Neutrophil (primary cell): ENCODE measurements at regions not wholly inside any gene's neighbourhood (a gene's known extent, or its start where the extent isn't known, plus 50 kb on each side); places are given as distances from the start of the nearest gene placed in this dataset.

ENCODE experiments used
- H3K27ac ChIP-seq: fragments of 200-600 bp; sonication (generic); 2 replicates; pipeline ENCODE4 v1.5.1; 2016; ENCODE audit warnings: mild to moderate bottlenecking, moderate library complexity
- H3K27me3 ChIP-seq: fragments of 200-600 bp; sonication (generic); 2 replicates; pipeline ENCODE4 v1.6.0; 2016; ENCODE audit warnings: mild to moderate bottlenecking
- H3K36me3 ChIP-seq: fragments of 200-600 bp; sonication (generic); 2 replicates; pipeline ENCODE4 v1.5.1; 2017
- H3K4me1 ChIP-seq, 2 experiments: fragments of 200-600 bp in 1 of 2; sonication (generic) in 1 of 2; 1 replicate in 1 of 2; 2 replicates in 1 of 2; pipeline versions ENCODE4 v1.5.1 to v1.6.1; 2013 to 2016; ENCODE audit warnings: low read depth in 1 of 2, low read length in 1 of 2, mild to moderate bottlenecking in 1 of 2, moderate library complexity in 1 of 2; ENCODE audit not compliant: control insufficient read depth in 1 of 2, insufficient read depth in 1 of 2
- H3K4me3 ChIP-seq, 2 experiments: fragments of 200-600 bp in 1 of 2; sonication (generic) in 1 of 2; 1 replicate in 1 of 2; 2 replicates in 1 of 2; pipeline ENCODE4 v1.5.1; 2013 to 2016; ENCODE audit warnings: low read depth in 1 of 2, low read length in 1 of 2, mild to moderate bottlenecking in 1 of 2, moderate library complexity in 1 of 2
- H3K9me3 ChIP-seq: fragments of 200-600 bp; sonication (generic); 2 replicates; pipeline ENCODE4 v1.5.1; 2016
- TF ChIP-seq, protein P1 (sequence below): fragments of 200-600 bp; sonication (generic); IDR thresholded peaks from 2 replicates; pipeline ENCODE4 v1.5.1; 2016; ENCODE audit warnings: antibody characterized with exemption

DNA sequence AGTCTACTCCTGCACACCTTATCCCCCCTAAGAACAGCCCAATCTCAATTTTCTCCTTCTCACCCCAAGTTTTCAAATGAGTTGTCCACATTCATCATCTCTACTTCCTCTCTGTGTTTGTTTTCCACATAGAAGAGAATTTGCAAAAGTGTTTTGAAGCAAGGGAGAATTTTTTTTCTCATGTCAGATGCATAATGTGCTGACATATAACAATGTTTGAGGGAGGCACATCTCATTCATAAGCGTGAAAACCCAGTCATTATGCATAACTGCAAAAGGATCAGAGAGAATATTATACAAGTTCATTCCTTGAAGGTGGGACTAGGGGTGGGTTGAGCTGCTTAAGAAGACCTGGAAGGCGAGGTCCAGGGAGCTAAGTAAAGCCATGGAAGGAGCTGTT, 80.8 kb upstream of the SLC1A4 start:
- no peaks in the 10 kb centered on the region for H3K36me3 ChIP-seq
- H3K27ac ChIP-seq: no peak overlapping the region
- H3K4me3 ChIP-seq: no peak overlapping the region
- H3K4me1 ChIP-seq: peaks cover 23 to 40% of the 10 kb centered on the region in 2 experiments
- no peaks in the 10 kb centered on the region for H3K27me3 ChIP-seq
- TF ChIP-seq, protein P1, sequence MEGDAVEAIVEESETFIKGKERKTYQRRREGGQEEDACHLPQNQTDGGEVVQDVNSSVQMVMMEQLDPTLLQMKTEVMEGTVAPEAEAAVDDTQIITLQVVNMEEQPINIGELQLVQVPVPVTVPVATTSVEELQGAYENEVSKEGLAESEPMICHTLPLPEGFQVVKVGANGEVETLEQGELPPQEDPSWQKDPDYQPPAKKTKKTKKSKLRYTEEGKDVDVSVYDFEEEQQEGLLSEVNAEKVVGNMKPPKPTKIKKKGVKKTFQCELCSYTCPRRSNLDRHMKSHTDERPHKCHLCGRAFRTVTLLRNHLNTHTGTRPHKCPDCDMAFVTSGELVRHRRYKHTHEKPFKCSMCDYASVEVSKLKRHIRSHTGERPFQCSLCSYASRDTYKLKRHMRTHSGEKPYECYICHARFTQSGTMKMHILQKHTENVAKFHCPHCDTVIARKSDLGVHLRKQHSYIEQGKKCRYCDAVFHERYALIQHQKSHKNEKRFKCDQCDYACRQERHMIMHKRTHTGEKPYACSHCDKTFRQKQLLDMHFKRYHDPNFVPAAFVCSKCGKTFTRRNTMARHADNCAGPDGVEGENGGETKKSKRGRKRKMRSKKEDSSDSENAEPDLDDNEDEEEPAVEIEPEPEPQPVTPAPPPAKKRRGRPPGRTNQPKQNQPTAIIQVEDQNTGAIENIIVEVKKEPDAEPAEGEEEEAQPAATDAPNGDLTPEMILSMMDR: no peak
- no peaks in the 10 kb centered on the region for H3K9me3 ChIP-seq

DNA sequence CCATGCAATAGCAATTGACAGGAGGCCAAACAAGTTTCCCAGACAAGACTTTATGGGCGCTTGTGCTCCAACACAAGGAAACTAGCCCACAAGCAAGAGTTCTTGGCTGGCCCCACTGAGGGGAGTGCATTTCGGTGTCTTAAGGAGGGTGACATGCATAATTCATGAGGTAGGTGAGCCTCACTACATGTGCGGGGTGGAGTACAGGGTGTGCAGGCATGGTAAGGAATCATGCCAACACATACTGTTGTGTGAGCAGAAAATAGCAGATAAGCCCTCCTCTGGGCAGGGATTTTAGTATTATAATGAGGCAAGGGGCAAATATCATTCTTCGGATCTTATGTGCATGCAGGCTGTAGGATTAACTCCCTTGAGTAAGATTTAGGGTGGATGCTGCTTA, 78.7 kb upstream of the SLC1A4 start:
- Histone ChIP-seq H3K27ac (no peak overlapping the region), H3K36me3 (no peaks in the 10 kb centered on the region), H3K4me3 (no peak overlapping the region), H3K4me1 (peaks cover 23 to 35% of the 10 kb centered on the region in 2 experiments), H3K9me3 (no peaks in the 10 kb centered on the region), H3K27me3 (no peaks in the 10 kb centered on the region)
- TF ChIP-seq, protein P1: no peak

DNA sequence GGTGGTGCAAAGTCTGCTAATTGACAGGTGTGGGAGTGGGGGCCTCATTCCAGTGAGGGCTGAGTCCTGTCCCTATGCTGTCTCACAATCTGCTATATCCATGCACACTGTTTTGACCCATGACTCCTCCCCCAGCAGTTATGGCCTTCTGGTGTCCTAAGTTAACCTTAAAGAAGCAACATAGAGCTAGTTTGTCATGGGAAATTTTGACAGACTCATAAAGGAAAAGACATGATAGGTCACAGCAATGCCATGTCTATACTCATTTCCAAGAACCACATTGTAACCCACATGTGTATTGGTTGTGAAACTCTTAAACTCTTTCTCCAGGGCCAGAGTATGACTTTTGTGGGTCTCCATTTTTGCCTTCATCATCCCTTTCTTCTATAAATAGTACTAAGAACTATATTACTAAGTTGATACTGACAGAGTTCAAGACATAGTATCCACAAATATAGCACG, 78.2 kb upstream of the SLC1A4 start:
- Histone ChIP-seq H3K27me3 (no peaks in the 10 kb centered on the region), H3K4me1 (peaks cover 26 to 33% of the 10 kb centered on the region in 2 experiments), H3K27ac (no peak overlapping the region), H3K4me3 (no peak overlapping the region), H3K9me3 (no peaks in the 10 kb centered on the region), H3K36me3 (no peaks in the 10 kb centered on the region)
- TF ChIP-seq, protein P1: no peak

DNA sequence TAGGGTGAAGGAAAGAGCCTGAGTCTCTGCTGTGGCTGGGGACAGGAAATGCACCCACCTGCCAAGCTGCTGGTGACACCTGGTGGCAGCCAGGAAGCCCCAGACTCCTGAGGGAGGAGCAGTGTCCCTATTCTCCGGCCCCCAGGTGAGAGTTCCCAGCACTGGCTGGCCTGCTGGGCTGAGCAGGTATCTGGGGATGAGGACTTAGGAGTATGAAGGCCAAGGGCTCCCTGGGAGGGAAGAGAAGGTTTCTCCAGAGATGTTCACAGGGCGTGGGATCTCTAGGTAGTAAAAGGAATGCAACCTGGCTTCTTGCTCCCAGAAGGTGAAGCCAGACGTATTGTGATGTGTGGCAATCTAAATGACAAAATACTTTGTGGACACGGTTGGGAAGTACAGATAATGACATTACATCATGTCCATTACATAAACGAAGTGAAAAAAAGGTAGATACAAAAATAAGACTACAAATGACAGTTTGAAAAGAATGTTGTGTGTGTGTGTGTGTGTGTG, 75.8 kb upstream of the SLC1A4 start:
- no peak overlapping the region for H3K4me3 ChIP-seq
- TF ChIP-seq, protein P1: no peak
- H3K9me3 ChIP-seq: no peaks in the 10 kb centered on the region
- H3K36me3 ChIP-seq: no peaks in the 10 kb centered on the region
- peaks cover 28 to 31% of the 10 kb centered on the region in 2 experiments for H3K4me1 ChIP-seq
- H3K27ac ChIP-seq: no peak overlapping the region
- H3K27me3 ChIP-seq: no peaks in the 10 kb centered on the region

DNA sequence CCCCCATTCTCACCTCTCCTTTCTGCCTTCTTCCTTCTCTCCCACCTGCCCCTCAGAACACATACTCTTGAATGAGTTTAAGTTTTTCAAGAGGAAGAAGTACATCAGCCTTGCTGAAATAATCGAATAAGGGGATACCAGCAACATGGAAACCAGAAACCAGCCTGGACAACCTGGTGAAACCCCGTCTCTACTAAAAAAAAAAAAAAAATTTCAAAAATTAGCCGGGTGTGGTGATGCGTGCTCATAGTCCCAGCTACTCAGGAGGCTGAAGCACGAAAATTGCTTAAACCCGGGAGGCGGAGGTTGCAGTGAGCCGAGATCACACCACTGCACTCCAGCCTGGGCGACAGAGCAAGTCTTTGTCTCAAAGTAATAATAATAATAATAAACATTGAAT, 75.0 kb upstream of the SLC1A4 start:
- Histone ChIP-seq H3K27me3 (no peaks in the 10 kb centered on the region), H3K27ac (no peak overlapping the region), H3K4me1 (peaks cover 30 to 31% of the 10 kb centered on the region in 2 experiments), H3K9me3 (no peaks in the 10 kb centered on the region), H3K4me3 (no peak overlapping the region), H3K36me3 (no peaks in the 10 kb centered on the region)
- TF ChIP-seq, protein P1: no peak
